Left ventricle myocardium inferior (tissue), 1 donor: ENCODE measurements at regions not wholly inside any gene's neighbourhood (a gene's known extent, or its start where the extent isn't known, plus 50 kb on each side); places are given as distances from the start of the nearest gene placed in this dataset.
A peak's percentile ranks its signal among the peaks of the same experiment; 100 is the strongest.

ENCODE experiments used
- DNase-seq: peaks from one replicate; pipeline ENCODE4 v3.0.0-alpha.2; 2020
- H3K27ac ChIP-seq: fragments of 200-600 bp; replicated peaks from 2 replicates; pipeline ENCODE4 v1.8.0; 2021
- H3K27me3 ChIP-seq: fragments of 200-600 bp; 2 replicates; pipeline ENCODE4 v1.8.0; 2021; ENCODE audit warnings: low read depth
- H3K36me3 ChIP-seq: fragments of 200-600 bp; 2 replicates; pipeline ENCODE4 v1.8.0; 2021
- H3K4me1 ChIP-seq: fragments of 200-600 bp; 2 replicates; pipeline ENCODE4 v1.8.0; 2021
- H3K4me3 ChIP-seq: fragments of 200-600 bp; 2 replicates; pipeline ENCODE4 v1.8.0; 2021; ENCODE audit warnings: mild to moderate bottlenecking, moderate library complexity
- H3K9me3 ChIP-seq: fragments of 200-600 bp; replicated peaks from 2 replicates; pipeline ENCODE4 v1.8.0; 2021
- CTCF ChIP-seq: fragments of 200-600 bp; IDR thresholded peaks from 2 replicates; pipeline ENCODE4 v1.8.0; 2021; ENCODE audit warnings: antibody characterized with exemption, mild to moderate bottlenecking, borderline replicate concordance
- intact Hi-C: fragments of 100-400 bp; cut with micrococcal nuclease; formaldehyde crosslinking; loops from one replicate; pipeline ENCODE4 v1.11.0; 2022
- donor health status: DM: no; HTN: yes; CAD: no; lungs with severe emphysema.

GRCh38 chr11:87440076-87440770 lies 402.5 kb downstream of the TMEM135 start:
- Histone ChIP-seq H3K27me3 (no peaks in the 10 kb centered on the region), H3K4me1 (no peaks in the 10 kb centered on the region), H3K36me3 (no peaks in the 10 kb centered on the region), H3K4me3 (no peak overlapping the region), H3K9me3 (no peaks in the 10 kb centered on the region), H3K27ac (peak overlapping the region; percentile 5)
- no peak for TF ChIP-seq CTCF
- intact Hi-C loops: no loop called here
- DNase-seq: no peak

GRCh38 chr11:87438416-87438815 lies 400.7 kb downstream of the TMEM135 start:
- Histone ChIP-seq H3K27ac (no peak overlapping the region), H3K4me3 (no peak overlapping the region), H3K9me3 (no peaks in the 10 kb centered on the region), H3K4me1 (no peaks in the 10 kb centered on the region), H3K36me3 (no peaks in the 10 kb centered on the region), H3K27me3 (no peaks in the 10 kb centered on the region)
- DNase-seq: no peak
- intact Hi-C loops: no loop called here
- no peak for TF ChIP-seq CTCF

GRCh38 chr11:87437844-87438223 lies 400.1 kb downstream of the TMEM135 start:
- intact Hi-C loops: no loop called here
- Histone ChIP-seq H3K4me1 (no peaks in the 10 kb centered on the region), H3K27me3 (no peaks in the 10 kb centered on the region), H3K9me3 (no peaks in the 10 kb centered on the region), H3K27ac (no peak overlapping the region), H3K4me3 (no peak overlapping the region), H3K36me3 (no peaks in the 10 kb centered on the region)
- no peak for TF ChIP-seq CTCF
- DNase-seq: no peak

GRCh38 chr11:87437133-87437843 lies 399.6 kb downstream of the TMEM135 start:
- TF ChIP-seq CTCF: no peak
- Histone ChIP-seq H3K27me3 (no peaks in the 10 kb centered on the region), H3K36me3 (no peaks in the 10 kb centered on the region), H3K4me1 (no peaks in the 10 kb centered on the region), H3K9me3 (no peaks in the 10 kb centered on the region), H3K27ac (no peak overlapping the region), H3K4me3 (no peak overlapping the region)
- DNase-seq: no peak
- intact Hi-C loops: no loop called here

- H3K4me1 ChIP-seq: no peaks in the 10 kb centered on the region
- no peaks in the 10 kb centered on the region for H3K9me3 ChIP-seq
- TF ChIP-seq CTCF: no peak
- no peak overlapping the region for H3K4me3 ChIP-seq
- H3K36me3 ChIP-seq: no peaks in the 10 kb centered on the region
- no peak overlapping the region for H3K27ac ChIP-seq
- H3K27me3 ChIP-seq: no peaks in the 10 kb centered on the region
- DNase-seq: no peak
- intact Hi-C loops: no loop called here
Observed at GRCh38 chr11:87432022-87432421, 394.3 kb downstream of the TMEM135 start.
